ENCODE measurements at regions not wholly inside any gene's neighbourhood (a gene's known extent, or its start where the extent isn't known, plus 50 kb on each side); places are given as distances from the start of the nearest gene placed in this dataset.
A peak's percentile ranks its signal among the peaks of the same experiment; 100 is the strongest.

GRCh38 chr7:45986355-45987298 lies 65.6 kb upstream of the IGFBP3 start:
- ATAC-seq (no peak), DNase-seq (no peak)
- intact Hi-C loops (cut with micrococcal nuclease), result no loop called here

GRCh38 chr7:45985902-45986301 lies 64.8 kb upstream of the IGFBP3 start:
- DNase-seq (no peak), ATAC-seq (no peak)
- intact Hi-C loops (cut with micrococcal nuclease), result no loop called here

- intact Hi-C loops (cut with micrococcal nuclease), result no loop called here
- peak; percentile 54 for ATAC-seq
- DNase-seq, result no peak
Observed at GRCh38 chr7:45984386-45985295, 63.6 kb upstream of the IGFBP3 start.

GRCh38 chr7:45983720-45984255 lies 62.7 kb upstream of the IGFBP3 start:
- ATAC-seq, result peak; percentile 21
- no peak for DNase-seq
- intact Hi-C loops (cut with micrococcal nuclease), result no loop called here

- no peak for ATAC-seq
- intact Hi-C loops (cut with micrococcal nuclease), result no loop called here
- no peak for DNase-seq
Observed at GRCh38 chr7:45982907-45983719, 62.0 kb upstream of the IGFBP3 start.

- intact Hi-C loops (cut with micrococcal nuclease), result no loop called here
- DNase-seq (no peak), ATAC-seq (no peak)
Observed at GRCh38 chr7:45982132-45982531, 61.1 kb upstream of the IGFBP3 start.

- intact Hi-C loops (cut with micrococcal nuclease), result no loop called here
- DNase-seq, result no peak
- ATAC-seq, result no peak
Observed at GRCh38 chr7:45980973-45981372, 59.9 kb upstream of the IGFBP3 start.

- intact Hi-C loops (cut with micrococcal nuclease), result no loop called here
- ATAC-seq, result no peak
- DNase-seq, result no peak
Observed at GRCh38 chr7:45980181-45980905, 59.3 kb upstream of the IGFBP3 start.

- DNase-seq (no peak), ATAC-seq (no peak)
- intact Hi-C loops (cut with micrococcal nuclease), result no loop called here
Observed at GRCh38 chr7:45979275-45980180, 58.5 kb upstream of the IGFBP3 start.

- ATAC-seq (no peak), DNase-seq (no peak)
- intact Hi-C loops (cut with micrococcal nuclease), result no loop called here
Observed at GRCh38 chr7:45978731-45979211, 57.7 kb upstream of the IGFBP3 start.

- DNase-seq (no peak), ATAC-seq (peak; percentile 52)
- intact Hi-C loops (cut with micrococcal nuclease), result no loop called here
Observed at GRCh38 chr7:45978010-45978681, 57.1 kb upstream of the IGFBP3 start.

- no peak for ATAC-seq
- DNase-seq, result no peak
- intact Hi-C loops (cut with micrococcal nuclease), result no loop called here
Observed at GRCh38 chr7:45977256-45977780, 56.2 kb upstream of the IGFBP3 start.

GRCh38 chr7:45976485-45976856 lies 55.4 kb upstream of the IGFBP3 start:
- DNase-seq, result no peak
- no peak for ATAC-seq
- intact Hi-C loops (cut with micrococcal nuclease), result no loop called here

GRCh38 chr7:45975847-45976484 lies 54.9 kb upstream of the IGFBP3 start:
- intact Hi-C loops (cut with micrococcal nuclease), result no loop called here
- no peak for ATAC-seq
- no peak for DNase-seq

- ATAC-seq (no peak), DNase-seq (no peak)
- intact Hi-C loops (cut with micrococcal nuclease), result no loop called here
Observed at GRCh38 chr7:45975367-45975766, 54.3 kb upstream of the IGFBP3 start.

All from left ventricle myocardium superior (tissue), 1 donor.